MM.1S (cell line): ENCODE measurements at regions not wholly inside any gene's neighbourhood (a gene's known extent, or its start where the extent isn't known, plus 50 kb on each side); places are given as distances from the start of the nearest gene placed in this dataset.

Source experiments
- DNase-seq: peaks from one replicate; pipeline ENCODE4 v3.0.0-alpha.2; 2015
- H2AFZ ChIP-seq: fragments of 300-600 bp; sonication (generic); 2 replicates; pipeline ENCODE4 v1.6.0; 2016; ENCODE audit warnings: antibody characterized with exemption, low read length
- H3F3A ChIP-seq: fragments of 300-600 bp; sonication (generic); 2 replicates; pipeline ENCODE4 v1.6.1; 2016; ENCODE audit warnings: mild to moderate bottlenecking, antibody characterized with exemption, low read length, moderate library complexity, mixed read lengths; ENCODE audit not compliant: insufficient read depth
- H3K27ac ChIP-seq: fragments of 300-600 bp; sonication (generic); 2 replicates; pipeline ENCODE4 v1.5.1; 2016; ENCODE audit warnings: mild to moderate bottlenecking, low read length
- H3K27me3 ChIP-seq: fragments of 300-600 bp; sonication (generic); replicated peaks from 2 replicates; pipeline ENCODE4 v1.6.0; 2016; ENCODE audit warnings: low read length; ENCODE audit not compliant: insufficient read depth
- H3K36me3 ChIP-seq: fragments of 300-600 bp; sonication (generic); replicated peaks from 2 replicates; pipeline ENCODE4 v1.6.1; 2016; ENCODE audit warnings: mild to moderate bottlenecking, low read length, mixed read lengths; ENCODE audit not compliant: insufficient read depth
- H3K4me1 ChIP-seq: fragments of 300-600 bp; sonication (generic); 2 replicates; pipeline ENCODE4 v1.6.1; 2016; ENCODE audit warnings: low read length, mixed read lengths
- H3K4me2 ChIP-seq: fragments of 300-600 bp; sonication (generic); 2 replicates; pipeline ENCODE4 v1.6.0; 2016; ENCODE audit warnings: low read depth, low read length
- H3K4me3 ChIP-seq: fragments of 300-600 bp; sonication (generic); 2 replicates; pipeline ENCODE4 v1.5.1; 2016; ENCODE audit warnings: low read length, mixed read lengths
- H3K79me2 ChIP-seq: fragments of 300-600 bp; sonication (generic); 2 replicates; pipeline ENCODE4 v1.6.1; 2016; ENCODE audit warnings: mixed run types, low read length, mixed read lengths
- H3K9ac ChIP-seq: fragments of 300-600 bp; sonication (generic); 2 replicates; pipeline ENCODE4 v1.6.1; 2016; ENCODE audit warnings: low read length, mixed read lengths
- H3K9me2 ChIP-seq: fragments of 300-600 bp; sonication (generic); replicated peaks from 2 replicates; pipeline ENCODE4 v1.6.1; 2016; ENCODE audit warnings: mild to moderate bottlenecking, low read length, mixed read lengths; ENCODE audit not compliant: insufficient read depth
- H3K9me3 ChIP-seq: fragments of 300-600 bp; sonication (generic); replicated peaks from 2 replicates; pipeline ENCODE4 v1.6.1; 2016; ENCODE audit warnings: mild to moderate bottlenecking, low read length, mixed read lengths; ENCODE audit not compliant: insufficient read depth
- H4K20me1 ChIP-seq: fragments of 300-600 bp; sonication (generic); 2 replicates; pipeline ENCODE4 v1.6.1; 2016; ENCODE audit warnings: mild to moderate bottlenecking, low read length, moderate library complexity, mixed read lengths; ENCODE audit not compliant: insufficient read depth
- CTCF ChIP-seq: fragments of 300-600 bp; sonication (generic); IDR thresholded peaks from 2 replicates; pipeline ENCODE4 v1.5.1; 2016; ENCODE audit warnings: antibody characterized with exemption, low read length, mixed read lengths
- EZH2 ChIP-seq: fragments of 300-600 bp; sonication (generic); optimal IDR thresholded peaks from 2 replicates; pipeline ENCODE3; 2017; ENCODE audit warnings: low read depth, mild to moderate bottlenecking, antibody characterized with exemption, low read length, mixed read lengths
- EZH2phosphoT487 ChIP-seq: fragments of 300-600 bp; sonication (generic); IDR thresholded peaks from 2 replicates; pipeline ENCODE4 v1.6.1; 2018; ENCODE audit warnings: antibody characterized with exemption, low read length

GRCh38 chr6:44575644-44576043, 188.1 kb downstream of the CDC5L start:
- no peak overlapping the region for H3K9ac ChIP-seq
- no peaks in the 10 kb centered on the region for H3K79me2 ChIP-seq
- no peaks in the 10 kb centered on the region for H3K4me1 ChIP-seq
- no peaks in the 10 kb centered on the region for H3K36me3 ChIP-seq
- H2AFZ ChIP-seq = no peak overlapping the region
- no peak overlapping the region for H3K4me3 ChIP-seq
- no peak for TF ChIP-seq EZH2phosphoT487
- no peak for TF ChIP-seq EZH2
- no peak for TF ChIP-seq CTCF
- H3K27me3 ChIP-seq = no peaks in the 10 kb centered on the region
- no peaks in the 10 kb centered on the region for H3K9me2 ChIP-seq
- H4K20me1 ChIP-seq = no peaks in the 10 kb centered on the region
- no peak overlapping the region for H3K27ac ChIP-seq
- H3K9me3 ChIP-seq = no peaks in the 10 kb centered on the region
- H3K4me2 ChIP-seq = no peak overlapping the region
- H3F3A ChIP-seq = no peaks in the 10 kb centered on the region
- DNase-seq = no peak

DNA sequence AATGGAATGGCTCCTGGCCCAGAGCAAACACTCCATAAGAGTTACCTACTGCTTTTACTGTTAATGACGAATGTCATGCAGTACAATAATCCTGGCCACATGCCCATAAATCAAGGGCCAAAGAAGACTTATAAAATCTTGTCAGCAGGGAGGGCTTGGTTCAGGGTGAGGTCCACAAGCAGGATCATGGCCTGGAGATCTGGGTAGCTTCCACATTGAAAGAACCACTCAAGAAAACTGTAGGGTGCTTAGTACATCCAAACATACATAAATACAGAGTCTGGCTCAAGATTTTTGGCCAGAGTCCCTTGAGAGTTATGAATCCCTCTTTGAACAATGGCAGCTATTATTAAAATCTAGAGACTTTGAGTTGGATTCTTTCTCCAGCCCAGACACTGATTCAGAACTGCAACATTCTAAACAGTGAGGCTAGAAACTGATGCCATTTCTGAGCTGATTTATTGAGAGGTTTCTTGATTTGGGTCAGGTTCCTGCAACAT, 188.7 kb downstream of the CDC5L start:
- H2AFZ ChIP-seq = no peak overlapping the region
- H3K27me3 ChIP-seq = no peaks in the 10 kb centered on the region
- no peak overlapping the region for H3K4me2 ChIP-seq
- no peaks in the 10 kb centered on the region for H3K79me2 ChIP-seq
- H3K4me3 ChIP-seq = no peak overlapping the region
- no peaks in the 10 kb centered on the region for H3K9me2 ChIP-seq
- no peaks in the 10 kb centered on the region for H3K9me3 ChIP-seq
- H4K20me1 ChIP-seq = no peaks in the 10 kb centered on the region
- no peaks in the 10 kb centered on the region for H3K4me1 ChIP-seq
- TF ChIP-seq EZH2 (no peak), EZH2phosphoT487 (no peak), CTCF (no peak)
- no peak overlapping the region for H3K27ac ChIP-seq
- H3F3A ChIP-seq = no peaks in the 10 kb centered on the region
- H3K36me3 ChIP-seq = no peaks in the 10 kb centered on the region
- DNase-seq = no peak
- H3K9ac ChIP-seq = no peak overlapping the region

DNA sequence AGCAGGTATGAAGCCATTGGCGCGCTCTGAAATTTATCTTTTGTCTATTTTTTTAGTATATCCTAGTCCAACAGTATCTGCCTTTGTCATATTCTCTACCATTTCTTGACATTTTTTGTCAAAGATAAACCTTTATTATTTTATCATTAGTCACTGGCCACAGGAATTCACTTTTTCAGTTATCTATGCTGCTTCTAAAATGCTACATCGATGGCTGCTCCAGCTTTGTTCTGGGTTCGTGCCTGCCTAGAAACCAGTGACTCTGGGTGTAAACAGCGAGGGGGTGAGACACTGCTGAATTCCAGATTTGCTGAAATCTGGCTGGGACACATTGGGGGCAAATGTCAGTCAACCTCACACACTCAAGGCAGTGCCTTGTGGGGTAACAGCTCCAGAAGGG, 193.4 kb downstream of the CDC5L start:
- no peak overlapping the region for H3K9ac ChIP-seq
- no peak overlapping the region for H3K4me3 ChIP-seq
- H3K4me1 ChIP-seq = no peaks in the 10 kb centered on the region
- H3K27ac ChIP-seq = no peak overlapping the region
- no peaks in the 10 kb centered on the region for H3K9me3 ChIP-seq
- TF ChIP-seq EZH2 (no peak), EZH2phosphoT487 (no peak), CTCF (no peak)
- no peaks in the 10 kb centered on the region for H3K36me3 ChIP-seq
- no peak for DNase-seq
- H2AFZ ChIP-seq = no peak overlapping the region
- no peaks in the 10 kb centered on the region for H3K79me2 ChIP-seq
- no peaks in the 10 kb centered on the region for H3K9me2 ChIP-seq
- H3K4me2 ChIP-seq = no peak overlapping the region
- H3K27me3 ChIP-seq = no peaks in the 10 kb centered on the region
- H3F3A ChIP-seq = no peaks in the 10 kb centered on the region
- H4K20me1 ChIP-seq = no peaks in the 10 kb centered on the region
